ENCODE measurements at regions not wholly inside any gene's neighbourhood (a gene's known extent, or its start where the extent isn't known, plus 50 kb on each side); places are given as distances from the start of the nearest gene placed in this dataset.

DNA sequence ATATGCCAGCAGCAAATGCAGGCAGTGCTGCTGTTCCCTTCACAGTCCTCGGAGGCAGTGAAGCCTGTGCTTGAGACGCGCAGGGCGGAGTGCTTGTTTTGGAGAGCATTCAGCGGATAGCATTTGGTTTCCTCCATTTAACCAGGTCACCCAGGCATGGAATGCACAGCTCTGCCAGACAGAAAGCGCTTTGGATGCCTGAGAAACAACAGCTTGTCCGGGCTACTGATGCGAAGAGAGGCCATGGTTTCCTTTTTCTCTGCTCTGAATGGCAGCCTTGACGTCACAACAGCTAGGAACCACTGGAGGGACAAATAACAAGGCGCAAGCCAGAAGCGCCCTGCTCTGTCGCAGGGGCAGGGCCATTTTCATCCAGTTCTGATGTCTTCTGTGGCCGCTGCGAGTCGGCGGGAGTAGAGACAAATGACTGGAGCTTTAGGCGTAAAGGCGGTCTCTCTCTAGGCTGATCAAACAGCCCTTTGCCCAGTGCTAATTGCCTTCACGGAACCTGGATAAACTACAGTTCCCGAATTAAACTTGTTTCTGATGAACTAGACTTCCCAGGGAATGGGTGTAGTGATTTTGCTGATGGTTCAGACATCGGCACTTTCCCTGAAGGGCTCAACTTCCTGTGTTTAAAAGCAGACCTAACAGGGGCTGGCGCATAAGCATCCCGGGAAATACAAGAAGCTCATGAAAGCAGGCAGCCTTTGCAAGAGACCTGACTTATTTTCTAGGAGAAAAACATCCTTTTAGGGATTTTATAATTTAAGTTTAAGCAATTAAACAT is 187.6 kb upstream of the KLF14 start:
- DNase-seq (ENCODE audit: low read depth): peak; percentile 80
- H3K4me3 ChIP-seq (ENCODE audit: low read length): peak overlapping the region; percentile 13
- TF ChIP-seq, protein P1, sequence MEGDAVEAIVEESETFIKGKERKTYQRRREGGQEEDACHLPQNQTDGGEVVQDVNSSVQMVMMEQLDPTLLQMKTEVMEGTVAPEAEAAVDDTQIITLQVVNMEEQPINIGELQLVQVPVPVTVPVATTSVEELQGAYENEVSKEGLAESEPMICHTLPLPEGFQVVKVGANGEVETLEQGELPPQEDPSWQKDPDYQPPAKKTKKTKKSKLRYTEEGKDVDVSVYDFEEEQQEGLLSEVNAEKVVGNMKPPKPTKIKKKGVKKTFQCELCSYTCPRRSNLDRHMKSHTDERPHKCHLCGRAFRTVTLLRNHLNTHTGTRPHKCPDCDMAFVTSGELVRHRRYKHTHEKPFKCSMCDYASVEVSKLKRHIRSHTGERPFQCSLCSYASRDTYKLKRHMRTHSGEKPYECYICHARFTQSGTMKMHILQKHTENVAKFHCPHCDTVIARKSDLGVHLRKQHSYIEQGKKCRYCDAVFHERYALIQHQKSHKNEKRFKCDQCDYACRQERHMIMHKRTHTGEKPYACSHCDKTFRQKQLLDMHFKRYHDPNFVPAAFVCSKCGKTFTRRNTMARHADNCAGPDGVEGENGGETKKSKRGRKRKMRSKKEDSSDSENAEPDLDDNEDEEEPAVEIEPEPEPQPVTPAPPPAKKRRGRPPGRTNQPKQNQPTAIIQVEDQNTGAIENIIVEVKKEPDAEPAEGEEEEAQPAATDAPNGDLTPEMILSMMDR (conservative IDR thresholded peaks at IDR 0.05; ENCODE audit: low read depth, low read length): no peak

DNA sequence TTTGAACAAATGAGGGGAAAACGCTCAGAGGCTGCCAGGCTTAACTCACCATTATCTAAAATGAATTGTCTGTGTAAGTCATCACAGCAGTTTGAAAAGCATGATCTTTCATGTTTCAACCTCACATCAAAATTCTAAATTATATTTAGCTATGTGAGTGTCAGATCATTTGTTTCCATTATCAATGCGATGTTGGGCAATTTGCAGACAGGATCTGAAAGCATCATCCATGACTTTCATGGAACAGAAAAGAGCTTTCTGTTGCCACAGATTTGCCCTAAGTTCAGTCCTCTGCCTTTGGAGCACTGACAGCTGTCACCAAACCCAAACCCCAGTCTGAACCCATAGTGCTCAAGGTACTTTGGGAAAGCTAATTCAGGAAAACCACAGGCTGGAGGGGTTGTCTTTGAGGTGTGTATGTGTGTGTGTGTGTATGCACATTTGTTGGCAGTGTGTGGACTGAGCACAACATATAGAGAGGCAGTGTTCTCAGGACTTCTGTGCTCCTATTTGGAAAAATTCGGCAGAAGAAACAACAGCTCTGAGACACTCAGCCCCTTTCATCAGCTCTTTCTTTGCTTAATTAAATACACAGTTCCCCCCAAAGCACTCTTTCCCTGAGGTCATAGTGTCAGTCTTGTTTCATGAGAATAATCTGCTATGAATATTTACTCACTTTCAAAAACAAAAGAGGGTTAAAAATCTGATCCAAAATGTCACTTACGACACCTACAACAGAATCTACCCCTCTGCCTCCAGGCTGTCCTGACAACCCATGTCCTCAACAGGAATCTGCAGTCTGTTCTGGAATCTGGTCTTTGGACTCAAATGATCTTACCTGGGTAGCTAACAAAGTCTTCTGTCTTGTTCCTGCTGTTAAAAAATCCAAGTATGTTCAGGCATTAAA is 188.5 kb upstream of the KLF14 start:
- H3K4me3 ChIP-seq (ENCODE audit: low read length): no peak overlapping the region
- DNase-seq (ENCODE audit: low read depth): no peak
- TF ChIP-seq, protein P1 (conservative IDR thresholded peaks at IDR 0.05; ENCODE audit: low read depth, low read length): no peak

DNA sequence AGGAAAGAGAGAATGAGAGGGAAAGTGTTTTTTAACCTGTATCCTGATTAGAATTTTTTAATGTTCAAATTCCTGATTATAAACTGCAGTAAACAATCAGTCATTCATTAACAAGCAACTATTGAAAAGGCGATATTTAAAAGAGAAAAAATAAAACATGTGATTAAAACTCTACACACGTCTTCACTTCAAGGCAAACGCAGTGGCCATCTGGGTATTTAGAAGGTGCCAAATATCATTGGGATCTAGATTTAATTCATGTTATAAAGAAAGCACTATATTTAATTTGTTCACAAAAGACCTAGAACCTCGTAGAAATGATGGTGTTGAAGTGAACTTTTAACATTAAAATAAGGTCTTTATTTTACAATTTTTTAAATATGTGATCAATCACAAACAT is 189.4 kb upstream of the KLF14 start:
- TF ChIP-seq, protein P1 (conservative IDR thresholded peaks at IDR 0.05; ENCODE audit: low read depth, low read length): no peak
- no peak for DNase-seq (ENCODE audit: low read depth)
- H3K4me3 ChIP-seq (ENCODE audit: low read length): no peak overlapping the region

DNA sequence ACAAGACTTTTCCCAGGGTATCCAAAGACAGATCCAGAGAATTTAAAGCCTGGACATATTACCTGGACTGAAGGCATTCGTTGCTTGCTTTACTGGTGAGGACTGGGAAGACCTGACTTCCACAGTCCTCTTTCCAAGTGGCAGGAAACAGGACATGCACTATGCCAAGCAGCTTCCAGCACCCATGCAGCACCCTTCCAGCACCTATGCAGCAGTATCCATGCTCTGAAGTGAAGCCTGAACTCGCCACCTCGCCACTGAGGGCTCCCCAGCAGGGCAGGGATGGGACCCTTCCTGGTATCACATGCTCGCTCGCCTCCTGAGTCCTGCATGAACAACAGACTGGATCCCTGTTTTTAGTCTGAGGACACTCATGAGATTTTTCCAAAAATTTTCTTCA is 189.9 kb upstream of the KLF14 start:
- H3K4me3 ChIP-seq (ENCODE audit: low read length): no peak overlapping the region
- TF ChIP-seq, protein P1 (conservative IDR thresholded peaks at IDR 0.05; ENCODE audit: low read depth, low read length): no peak
- DNase-seq (ENCODE audit: low read depth): no peak

DNA sequence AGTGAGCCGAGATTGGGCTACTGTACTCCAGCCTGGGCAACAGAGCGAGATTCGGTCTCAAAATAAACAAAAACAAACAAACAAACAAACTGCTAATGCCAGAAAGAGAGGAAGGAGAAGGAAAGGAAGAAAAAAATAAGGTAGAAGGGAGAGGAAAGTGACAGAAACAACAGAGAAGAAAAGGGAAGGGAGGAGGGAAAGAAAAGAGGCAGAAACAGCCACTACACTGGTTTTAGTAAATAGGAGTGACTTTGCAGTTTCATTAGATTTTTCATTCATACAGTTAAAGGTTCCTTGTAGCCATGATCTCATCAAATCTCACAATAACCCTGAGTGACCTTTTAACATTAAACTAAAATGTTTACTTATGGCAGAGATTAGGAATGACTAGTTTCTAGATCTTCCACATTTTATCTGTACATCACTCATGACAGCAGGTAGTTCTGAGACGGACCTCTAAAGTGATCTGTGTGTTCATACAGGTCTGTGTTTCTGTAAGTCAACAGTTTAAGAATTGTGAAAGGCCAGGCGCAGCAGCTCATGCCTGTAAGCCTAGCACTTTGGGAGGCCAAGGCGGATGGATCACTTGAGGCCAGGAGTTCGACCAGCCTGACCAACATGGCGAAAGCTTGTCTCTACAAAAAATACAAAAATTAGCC is 191.3 kb upstream of the KLF14 start:
- TF ChIP-seq, protein P1 (conservative IDR thresholded peaks at IDR 0.05; ENCODE audit: low read depth, low read length): no peak
- H3K4me3 ChIP-seq (ENCODE audit: low read length): no peak overlapping the region
- DNase-seq (ENCODE audit: low read depth): no peak

DNA sequence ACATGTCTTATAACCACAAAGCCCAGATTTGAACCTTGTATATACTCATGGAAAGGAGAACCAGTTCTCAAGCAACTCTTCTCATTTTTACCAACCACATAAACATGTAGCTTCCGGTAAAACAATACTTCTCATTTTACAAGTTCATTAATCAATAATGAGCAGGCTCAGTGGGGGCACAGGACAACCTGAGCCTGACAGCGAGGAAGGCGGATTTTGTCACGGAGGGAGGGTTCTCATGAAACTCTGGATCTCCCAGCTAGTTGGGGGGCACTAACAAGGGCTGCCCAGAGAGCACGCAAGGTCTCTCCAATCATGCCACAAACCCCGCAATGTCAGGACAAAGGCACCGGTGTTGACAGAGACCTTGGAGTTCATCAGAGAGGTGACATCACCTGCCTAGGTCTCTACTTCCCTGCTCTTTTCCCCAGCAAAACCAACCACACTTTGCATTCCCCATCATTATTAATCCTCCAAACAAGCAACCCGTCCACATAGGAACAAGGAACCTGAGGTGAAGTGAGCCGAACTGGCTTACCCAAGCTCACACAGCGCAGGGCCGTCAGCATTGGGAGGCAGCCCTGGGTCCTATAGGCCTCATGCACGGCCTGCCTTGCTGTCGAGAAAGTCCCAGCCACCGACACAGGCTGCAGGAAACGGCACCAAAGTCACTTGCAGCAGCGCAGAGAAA is 192.1 kb upstream of the KLF14 start:
- no peak overlapping the region for H3K4me3 ChIP-seq (ENCODE audit: low read length)
- TF ChIP-seq, protein P1 (conservative IDR thresholded peaks at IDR 0.05; ENCODE audit: low read depth, low read length): no peak
- DNase-seq (ENCODE audit: low read depth): no peak
